ENCODE measurements at regions not wholly inside any gene's neighbourhood (a gene's known extent, or its start where the extent isn't known, plus 50 kb on each side); places are given as distances from the start of the nearest gene placed in this dataset.
"Not testable (repeated sequence)": the region's sequence is repeated elsewhere in the genome, so short reads cannot be mapped to it uniquely, and the experiment has no call there.

GRCh38 chr4:66805582-66805981 lies 739.7 kb downstream of the CENPC start:
- no peak for DNase-seq

GRCh38 chr4:66804979-66805378 lies 740.3 kb downstream of the CENPC start:
- no peak for DNase-seq

GRCh38 chr4:66797608-66798007 lies 747.7 kb downstream of the CENPC start:
- no peak for DNase-seq

- DNase-seq = no peak
Measured at GRCh38 chr4:66795724-66796123, 749.6 kb downstream of the CENPC start.

GRCh38 chr4:66794390-66795034 lies 750.8 kb downstream of the CENPC start:
- DNase-seq = no peak

GRCh38 chr4:66791686-66792085 lies 753.6 kb downstream of the CENPC start:
- no peak for DNase-seq

- DNase-seq = no peak
Measured at GRCh38 chr4:66785479-66785878, 759.8 kb downstream of the CENPC start.

- DNase-seq = not testable (repeated sequence)
Measured at GRCh38 chr4:66782751-66783150, 762.6 kb downstream of the CENPC start.

- no peak for DNase-seq
Measured at GRCh38 chr4:66777097-66777496, 768.2 kb downstream of the CENPC start.

- DNase-seq = no peak
Measured at GRCh38 chr4:66769441-66769840, 775.9 kb downstream of the CENPC start.

- no peak for DNase-seq
Measured at GRCh38 chr4:66767442-66767841, 777.9 kb downstream of the CENPC start.

- DNase-seq = no peak
Measured at GRCh38 chr4:66766557-66766956, 778.7 kb downstream of the CENPC start.

- DNase-seq = no peak
Measured at GRCh38 chr4:66750273-66750672, 795.0 kb downstream of the CENPC start.

GRCh38 chr4:66746918-66747317 lies 798.4 kb downstream of the CENPC start:
- DNase-seq = not testable (repeated sequence)

GRCh38 chr4:66741081-66741480 lies 804.2 kb downstream of the CENPC start:
- no peak for DNase-seq

- DNase-seq = no peak
Measured at GRCh38 chr4:66736606-66737005, 808.7 kb downstream of the CENPC start.

GRCh38 chr4:66728280-66728679 lies 817.0 kb downstream of the CENPC start:
- DNase-seq = no peak

GRCh38 chr4:66712301-66712921 lies 832.9 kb downstream of the CENPC start:
- not testable (repeated sequence) for DNase-seq

- no peak for DNase-seq
Measured at GRCh38 chr4:66704243-66704642, 841.1 kb downstream of the CENPC start.

GRCh38 chr4:66694739-66695138 lies 850.6 kb downstream of the CENPC start:
- DNase-seq = no peak

- no peak for DNase-seq
Measured at GRCh38 chr4:66693694-66694093, 851.6 kb downstream of the CENPC start.

- no peak for DNase-seq
Measured at GRCh38 chr4:66691101-66691500, 854.2 kb downstream of the CENPC start.

GRCh38 chr4:66688674-66689073 lies 856.6 kb downstream of the CENPC start:
- no peak for DNase-seq

- DNase-seq = no peak
Measured at GRCh38 chr4:66687459-66687858, 857.8 kb downstream of the CENPC start.

- DNase-seq = no peak
Measured at GRCh38 chr4:66681962-66682361, 863.3 kb downstream of the CENPC start.

Measured in activated CD4-positive, alpha-beta T cell treated with anti-CD3 and anti-CD28 coated beads, Interleukin-2, amount 50 U/mL, for 16 hours (primary cell).